DND-41 (cell line): ENCODE measurements at regions not wholly inside any gene's neighbourhood (a gene's known extent, or its start where the extent isn't known, plus 50 kb on each side); places are given as distances from the start of the nearest gene placed in this dataset.

Experiments used
- ATAC-seq: fragments of 200-7000 bp; cut with Tn5 transposase; 3 replicates; pipeline ENCODE4 v1.9.1; 2021; ENCODE audit warnings: low read depth; ENCODE audit not compliant: insufficient read depth
- DNase-seq: peaks from one replicate; pipeline ENCODE4 v3.0.0-alpha.2; 2020
- H2AFZ ChIP-seq: 2 replicates; pipeline ENCODE4 v1.6.0; 2012; ENCODE audit warnings: low read depth, low read length
- H3K27ac ChIP-seq: 2 replicates; pipeline ENCODE4 v1.5.1; 2012; ENCODE audit warnings: low read length, inconsistent platforms
- H3K27me3 ChIP-seq: fragments of 200-600 bp; sonication (generic); 2 replicates; pipeline ENCODE4 v1.6.0; 2012; ENCODE audit warnings: low read length, mild to moderate bottlenecking, inconsistent platforms; ENCODE audit not compliant: insufficient read depth, poor library complexity
- H3K36me3 ChIP-seq: 2 replicates; pipeline ENCODE4 v1.5.1; 2012; ENCODE audit warnings: low read length, inconsistent platforms; ENCODE audit not compliant: insufficient read depth
- H3K4me1 ChIP-seq: 2 replicates; pipeline ENCODE4 v1.5.1; 2012; ENCODE audit warnings: mild to moderate bottlenecking, low read length; ENCODE audit not compliant: insufficient read depth
- H3K4me2 ChIP-seq: 2 replicates; pipeline ENCODE4 v1.6.0; 2012; ENCODE audit warnings: mild to moderate bottlenecking, moderate library complexity, low read length, inconsistent platforms; ENCODE audit not compliant: insufficient read depth
- H3K4me3 ChIP-seq, 2 experiments: fragments of 200-600 bp in 1 of 2; shearing (Covaris generic) in 1 of 2; 2 replicates each; pipeline ENCODE4 v1.5.1; 2012 to 2016; ENCODE audit warnings: inconsistent platforms in 2 of 2, low read length in 2 of 2, mild to moderate bottlenecking in 2 of 2, low read depth in 1 of 2, moderate library complexity in 1 of 2
- H3K79me2 ChIP-seq: 2 replicates; pipeline ENCODE4 v1.6.0; 2012; ENCODE audit warnings: low read length, inconsistent platforms; ENCODE audit not compliant: insufficient read depth
- H3K9ac ChIP-seq: 2 replicates; pipeline ENCODE4 v1.6.0; 2012; ENCODE audit warnings: low read depth, mild to moderate bottlenecking, inconsistent platforms, low read length, moderate library complexity
- H3K9me3 ChIP-seq: 2 replicates; pipeline ENCODE4 v1.5.1; 2012; ENCODE audit warnings: low read length, moderate library complexity, mild to moderate bottlenecking, inconsistent platforms; ENCODE audit not compliant: insufficient read depth, severe bottlenecking
- H4K20me1 ChIP-seq: 2 replicates; pipeline ENCODE4 v1.6.0; 2012; ENCODE audit warnings: low read length; ENCODE audit not compliant: insufficient read depth
- EZH2 ChIP-seq: IDR thresholded peaks from 3 replicates; pipeline ENCODE4 v1.6.1; 2012; ENCODE audit warnings: borderline replicate concordance, low read depth, mild to moderate bottlenecking, moderate library complexity, low read length, inconsistent platforms; ENCODE audit not compliant: severe bottlenecking
- TF ChIP-seq, protein P1 (sequence below): IDR thresholded peaks from 2 replicates; pipeline ENCODE4 v1.5.1; 2012; ENCODE audit warnings: borderline replicate concordance, low read length, moderate library complexity, mild to moderate bottlenecking; ENCODE audit not compliant: poor library complexity, severe bottlenecking; ENCODE audit errors: extremely low read depth

GRCh38 chr3:137081711-137082110, 123.9 kb downstream of the IL20RB start:
- Histone ChIP-seq H3K4me1 (no peaks in the 10 kb centered on the region), H2AFZ (no peak overlapping the region), H3K79me2 (no peaks in the 10 kb centered on the region), H3K9ac (no peak overlapping the region), H3K36me3 (no peaks in the 10 kb centered on the region), H3K4me3 (no peak overlapping the region), H3K27ac (no peak overlapping the region), H3K27me3 (peaks cover 41% of the 10 kb centered on the region), H3K9me3 (no peaks in the 10 kb centered on the region), H3K4me2 (no peak overlapping the region), H4K20me1 (no peaks in the 10 kb centered on the region)
- ATAC-seq (no peak), DNase-seq (no peak)
- TF ChIP-seq EZH2: no peak
- TF ChIP-seq, protein P1, sequence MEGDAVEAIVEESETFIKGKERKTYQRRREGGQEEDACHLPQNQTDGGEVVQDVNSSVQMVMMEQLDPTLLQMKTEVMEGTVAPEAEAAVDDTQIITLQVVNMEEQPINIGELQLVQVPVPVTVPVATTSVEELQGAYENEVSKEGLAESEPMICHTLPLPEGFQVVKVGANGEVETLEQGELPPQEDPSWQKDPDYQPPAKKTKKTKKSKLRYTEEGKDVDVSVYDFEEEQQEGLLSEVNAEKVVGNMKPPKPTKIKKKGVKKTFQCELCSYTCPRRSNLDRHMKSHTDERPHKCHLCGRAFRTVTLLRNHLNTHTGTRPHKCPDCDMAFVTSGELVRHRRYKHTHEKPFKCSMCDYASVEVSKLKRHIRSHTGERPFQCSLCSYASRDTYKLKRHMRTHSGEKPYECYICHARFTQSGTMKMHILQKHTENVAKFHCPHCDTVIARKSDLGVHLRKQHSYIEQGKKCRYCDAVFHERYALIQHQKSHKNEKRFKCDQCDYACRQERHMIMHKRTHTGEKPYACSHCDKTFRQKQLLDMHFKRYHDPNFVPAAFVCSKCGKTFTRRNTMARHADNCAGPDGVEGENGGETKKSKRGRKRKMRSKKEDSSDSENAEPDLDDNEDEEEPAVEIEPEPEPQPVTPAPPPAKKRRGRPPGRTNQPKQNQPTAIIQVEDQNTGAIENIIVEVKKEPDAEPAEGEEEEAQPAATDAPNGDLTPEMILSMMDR: no peak

- H3K36me3 ChIP-seq: no peaks in the 10 kb centered on the region
- peaks cover 38% of the 10 kb centered on the region for H3K27me3 ChIP-seq
- no peak overlapping the region for H2AFZ ChIP-seq
- no peak overlapping the region for H3K27ac ChIP-seq
- no peak overlapping the region for H3K9ac ChIP-seq
- H4K20me1 ChIP-seq: no peaks in the 10 kb centered on the region
- no peak overlapping the region for H3K4me3 ChIP-seq
- no peaks in the 10 kb centered on the region for H3K79me2 ChIP-seq
- H3K9me3 ChIP-seq: no peaks in the 10 kb centered on the region
- H3K4me1 ChIP-seq: no peaks in the 10 kb centered on the region
- DNase-seq (no peak), ATAC-seq (no peak)
- no peak overlapping the region for H3K4me2 ChIP-seq
- TF ChIP-seq, protein P1: no peak
- TF ChIP-seq EZH2: no peak
Measured at GRCh38 chr3:137082763-137083162, 125.0 kb downstream of the IL20RB start.

DNA sequence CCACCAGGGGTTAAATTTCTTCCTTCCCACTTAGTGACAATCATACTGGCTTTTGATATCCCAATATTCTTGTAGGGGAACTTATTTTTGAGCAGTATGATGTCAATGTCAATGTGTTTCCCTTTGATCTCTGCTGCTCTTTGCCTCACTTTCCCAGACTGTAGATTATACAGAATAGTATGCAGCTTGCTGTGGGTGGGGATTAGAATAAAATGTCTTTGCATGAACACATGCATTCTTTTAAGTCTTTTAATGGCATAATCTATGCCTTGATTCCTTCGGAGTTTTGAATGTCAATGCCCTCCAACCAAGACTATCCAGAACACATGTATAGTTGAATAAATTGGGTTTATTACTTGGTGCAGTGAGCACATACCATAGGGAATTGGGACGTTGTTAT, 125.5 kb downstream of the IL20RB start:
- TF ChIP-seq, protein P1: no peak
- TF ChIP-seq EZH2: no peak
- H3K4me3 ChIP-seq: no peak overlapping the region
- no peak overlapping the region for H3K4me2 ChIP-seq
- H3K79me2 ChIP-seq: no peaks in the 10 kb centered on the region
- no peaks in the 10 kb centered on the region for H3K4me1 ChIP-seq
- no peak overlapping the region for H3K9ac ChIP-seq
- no peak for DNase-seq
- no peak overlapping the region for H2AFZ ChIP-seq
- H3K9me3 ChIP-seq: no peaks in the 10 kb centered on the region
- H3K27me3 ChIP-seq: peaks cover 33% of the 10 kb centered on the region
- no peak overlapping the region for H3K27ac ChIP-seq
- no peaks in the 10 kb centered on the region for H4K20me1 ChIP-seq
- ATAC-seq: no peak
- no peaks in the 10 kb centered on the region for H3K36me3 ChIP-seq

DNA sequence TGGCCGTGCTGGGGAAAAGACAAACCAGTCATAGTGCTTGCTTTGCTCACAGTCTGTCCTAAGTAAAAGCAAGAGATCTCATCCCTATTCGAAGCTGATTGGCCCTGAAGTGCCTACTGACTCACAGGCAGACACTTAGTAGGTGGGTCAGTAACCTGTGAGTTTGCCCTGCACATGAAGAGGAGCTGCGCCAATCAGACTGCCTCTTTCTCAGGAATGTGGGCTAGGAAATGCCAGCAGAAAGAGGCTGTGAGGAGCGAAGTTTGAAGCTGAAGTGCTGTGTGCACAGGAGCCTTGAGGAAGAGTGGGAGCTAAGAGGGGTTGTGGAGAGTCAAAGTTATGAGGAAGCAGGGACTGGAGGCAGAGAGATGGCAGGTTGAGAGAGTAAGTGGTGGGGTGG, 126.8 kb downstream of the IL20RB start:
- H4K20me1 ChIP-seq: no peaks in the 10 kb centered on the region
- no peak overlapping the region for H3K4me2 ChIP-seq
- DNase-seq: no peak
- H3K4me3 ChIP-seq: no peak overlapping the region
- no peak overlapping the region for H3K9ac ChIP-seq
- no peaks in the 10 kb centered on the region for H3K79me2 ChIP-seq
- H3K27me3 ChIP-seq: peaks cover 22% of the 10 kb centered on the region
- no peak overlapping the region for H2AFZ ChIP-seq
- ATAC-seq: no peak
- H3K4me1 ChIP-seq: no peaks in the 10 kb centered on the region
- no peaks in the 10 kb centered on the region for H3K36me3 ChIP-seq
- no peak overlapping the region for H3K27ac ChIP-seq
- no peak for TF ChIP-seq EZH2
- TF ChIP-seq, protein P1: no peak
- no peaks in the 10 kb centered on the region for H3K9me3 ChIP-seq
